ENCODE measurements at regions not wholly inside any gene's neighbourhood (a gene's known extent, or its start where the extent isn't known, plus 50 kb on each side); places are given as distances from the start of the nearest gene placed in this dataset.

DNA sequence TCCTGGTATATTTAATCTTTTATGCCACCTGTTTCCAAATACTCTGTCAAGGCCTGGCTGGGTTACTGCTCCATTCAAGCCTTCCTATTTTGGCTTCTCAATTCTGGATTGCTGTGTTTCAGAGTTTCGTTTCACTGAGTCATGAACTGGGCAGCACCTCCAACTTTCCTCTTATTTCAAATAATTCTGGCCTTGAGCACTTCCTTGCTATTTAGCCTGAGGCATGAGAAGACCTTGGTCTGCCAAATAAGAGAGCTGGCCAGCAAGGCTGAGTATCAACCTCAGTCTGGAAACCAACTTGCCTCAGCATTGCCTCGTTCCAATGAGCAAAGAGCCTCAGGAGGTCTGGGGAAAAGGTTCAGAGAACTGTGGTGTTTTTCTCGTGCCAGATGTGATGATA is 66.6 kb downstream of the TNFAIP3 start:
- Histone ChIP-seq H3K9me3 (ENCODE audit: control insufficient read depth, low read length) (no peaks in the 10 kb centered on the region), H3K4me3 (ENCODE audit: low read depth, low read length) (no peak overlapping the region), H3K79me2 (no peaks in the 10 kb centered on the region), H3K9ac (no peak overlapping the region), H3K4me1 (no peaks in the 10 kb centered on the region), H3K36me3 (ENCODE audit: control insufficient read depth, insufficient read depth, low read length) (no peaks in the 10 kb centered on the region), H3K27me3 (ENCODE audit: control insufficient read depth, insufficient read depth, low read length) (no peaks in the 10 kb centered on the region), H2AFZ (no peak overlapping the region), H3K27ac (no peak overlapping the region), H3K4me2 (ENCODE audit: low read length) (no peak overlapping the region)
- TF ChIP-seq, protein P1, sequence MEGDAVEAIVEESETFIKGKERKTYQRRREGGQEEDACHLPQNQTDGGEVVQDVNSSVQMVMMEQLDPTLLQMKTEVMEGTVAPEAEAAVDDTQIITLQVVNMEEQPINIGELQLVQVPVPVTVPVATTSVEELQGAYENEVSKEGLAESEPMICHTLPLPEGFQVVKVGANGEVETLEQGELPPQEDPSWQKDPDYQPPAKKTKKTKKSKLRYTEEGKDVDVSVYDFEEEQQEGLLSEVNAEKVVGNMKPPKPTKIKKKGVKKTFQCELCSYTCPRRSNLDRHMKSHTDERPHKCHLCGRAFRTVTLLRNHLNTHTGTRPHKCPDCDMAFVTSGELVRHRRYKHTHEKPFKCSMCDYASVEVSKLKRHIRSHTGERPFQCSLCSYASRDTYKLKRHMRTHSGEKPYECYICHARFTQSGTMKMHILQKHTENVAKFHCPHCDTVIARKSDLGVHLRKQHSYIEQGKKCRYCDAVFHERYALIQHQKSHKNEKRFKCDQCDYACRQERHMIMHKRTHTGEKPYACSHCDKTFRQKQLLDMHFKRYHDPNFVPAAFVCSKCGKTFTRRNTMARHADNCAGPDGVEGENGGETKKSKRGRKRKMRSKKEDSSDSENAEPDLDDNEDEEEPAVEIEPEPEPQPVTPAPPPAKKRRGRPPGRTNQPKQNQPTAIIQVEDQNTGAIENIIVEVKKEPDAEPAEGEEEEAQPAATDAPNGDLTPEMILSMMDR (IDR thresholded peaks at IDR 0.05) = no peak

DNA sequence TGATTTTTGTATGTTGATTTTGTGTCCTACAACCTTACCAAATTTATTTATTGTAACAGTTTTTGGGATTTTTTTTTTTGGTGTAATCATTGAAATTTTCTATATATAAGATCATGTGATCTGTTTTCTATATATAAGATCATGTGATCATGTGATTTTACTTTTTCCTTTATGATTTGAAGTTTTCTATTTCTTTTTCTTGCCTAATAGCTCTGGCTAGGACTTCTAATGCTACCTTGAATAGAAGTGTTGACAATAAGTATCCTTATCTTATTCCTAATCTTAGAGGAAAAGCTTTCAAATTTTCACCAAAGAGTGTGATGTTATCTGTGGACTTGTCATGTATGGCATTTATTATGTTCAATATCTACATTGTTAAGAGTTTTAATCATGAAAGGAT is 69.7 kb downstream of the TNFAIP3 start:
- Histone ChIP-seq H3K4me1 (no peaks in the 10 kb centered on the region), H3K79me2 (no peaks in the 10 kb centered on the region), H3K4me2 (ENCODE audit: low read length) (no peak overlapping the region), H3K36me3 (ENCODE audit: control insufficient read depth, insufficient read depth, low read length) (no peaks in the 10 kb centered on the region), H3K27ac (no peak overlapping the region), H3K4me3 (ENCODE audit: low read depth, low read length) (no peak overlapping the region), H3K9me3 (ENCODE audit: control insufficient read depth, low read length) (no peaks in the 10 kb centered on the region), H2AFZ (no peak overlapping the region), H3K27me3 (ENCODE audit: control insufficient read depth, insufficient read depth, low read length) (no peaks in the 10 kb centered on the region), H3K9ac (no peak overlapping the region)
- TF ChIP-seq, protein P1 (IDR thresholded peaks at IDR 0.05) = no peak

DNA sequence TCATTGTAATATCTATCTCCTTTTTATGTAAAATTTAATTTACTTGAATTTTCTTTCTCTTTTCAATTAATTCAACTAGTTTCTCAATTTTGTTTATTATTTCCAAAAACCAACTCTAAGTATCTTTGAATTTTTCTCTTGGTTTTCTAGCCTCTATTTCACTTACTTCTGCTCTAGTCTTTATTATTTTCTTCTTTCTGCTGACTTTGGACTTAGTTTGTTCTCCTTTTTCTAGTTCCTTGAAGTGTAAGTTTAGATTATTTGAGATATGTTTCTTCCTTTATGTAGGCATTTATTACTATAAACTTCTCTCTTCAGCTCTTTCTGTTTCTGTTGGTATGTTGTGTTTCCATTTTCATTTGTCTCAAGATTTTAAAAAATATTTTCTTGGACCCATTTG is 70.8 kb downstream of the TNFAIP3 start:
- no peak overlapping the region for H3K27ac ChIP-seq
- H2AFZ ChIP-seq = no peak overlapping the region
- no peaks in the 10 kb centered on the region for H3K79me2 ChIP-seq
- TF ChIP-seq, protein P1 (IDR thresholded peaks at IDR 0.05) = no peak
- no peak overlapping the region for H3K9ac ChIP-seq
- no peaks in the 10 kb centered on the region for H3K4me1 ChIP-seq
- H3K4me3 ChIP-seq (ENCODE audit: low read depth, low read length) = no peak overlapping the region
- no peaks in the 10 kb centered on the region for H3K36me3 ChIP-seq (ENCODE audit: control insufficient read depth, insufficient read depth, low read length)
- no peak overlapping the region for H3K4me2 ChIP-seq (ENCODE audit: low read length)
- no peaks in the 10 kb centered on the region for H3K9me3 ChIP-seq (ENCODE audit: control insufficient read depth, low read length)
- no peaks in the 10 kb centered on the region for H3K27me3 ChIP-seq (ENCODE audit: control insufficient read depth, insufficient read depth, low read length)

DNA sequence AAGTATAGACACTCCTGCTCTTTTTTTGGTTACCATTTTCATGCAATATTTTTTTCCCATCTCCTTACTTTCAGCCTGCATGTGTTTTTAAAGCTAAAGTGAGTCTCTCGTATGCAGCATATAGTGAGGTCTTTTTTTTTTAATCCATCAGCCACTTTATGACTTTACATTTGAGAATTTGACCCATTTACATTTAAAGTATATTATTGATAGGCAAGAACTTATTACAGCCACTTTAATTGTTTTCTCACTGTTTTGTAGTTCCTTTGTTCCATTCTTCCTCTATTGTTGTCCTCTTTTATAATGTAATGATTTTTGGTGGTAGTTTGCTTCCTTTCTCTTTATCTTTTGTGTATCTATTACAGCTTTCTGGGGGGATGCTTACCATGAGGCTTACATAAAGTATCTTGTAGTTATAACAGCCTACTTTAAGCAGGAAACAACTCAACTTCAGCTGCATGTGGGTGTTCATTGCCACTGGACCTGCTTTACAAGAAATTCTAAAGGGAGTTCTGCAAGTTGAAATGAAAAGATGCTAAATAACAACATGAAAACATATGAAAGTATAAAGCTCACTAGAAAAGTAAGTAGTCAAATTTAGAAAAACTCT is 71.8 kb downstream of the TNFAIP3 start:
- Histone ChIP-seq H3K4me1 (no peaks in the 10 kb centered on the region), H3K27ac (no peak overlapping the region), H3K79me2 (no peaks in the 10 kb centered on the region), H3K4me2 (ENCODE audit: low read length) (no peak overlapping the region), H3K9me3 (ENCODE audit: control insufficient read depth, low read length) (no peaks in the 10 kb centered on the region), H3K9ac (no peak overlapping the region), H2AFZ (no peak overlapping the region), H3K36me3 (ENCODE audit: control insufficient read depth, insufficient read depth, low read length) (no peaks in the 10 kb centered on the region), H3K4me3 (ENCODE audit: low read depth, low read length) (no peak overlapping the region), H3K27me3 (ENCODE audit: control insufficient read depth, insufficient read depth, low read length) (no peaks in the 10 kb centered on the region)
- TF ChIP-seq, protein P1 (IDR thresholded peaks at IDR 0.05) = no peak

DNA sequence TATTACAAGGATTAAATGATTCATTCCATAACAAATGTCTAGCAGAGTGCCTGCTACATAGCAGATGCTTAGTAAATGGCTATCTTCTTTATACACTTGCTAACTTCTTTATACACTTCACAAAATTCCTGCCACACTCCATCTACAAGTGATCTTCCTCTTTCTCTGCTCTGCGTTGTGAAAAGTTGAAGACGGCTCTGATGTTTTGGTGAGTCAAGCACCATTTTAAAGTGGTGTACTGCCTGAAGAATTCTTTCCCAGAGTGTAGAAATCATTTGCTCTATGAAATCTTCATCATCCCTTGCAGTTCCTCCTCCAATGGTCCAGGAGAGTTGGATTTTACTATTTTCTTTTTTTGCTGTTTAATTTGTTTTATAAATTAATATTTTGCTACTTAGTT is 74.9 kb downstream of the TNFAIP3 start:
- TF ChIP-seq, protein P1 (IDR thresholded peaks at IDR 0.05) = no peak
- Histone ChIP-seq H3K79me2 (no peaks in the 10 kb centered on the region), H3K4me1 (no peaks in the 10 kb centered on the region)

More for the DNA sequence above, 74.9 kb downstream of the TNFAIP3 start:
- H3K9me3 ChIP-seq (ENCODE audit: control insufficient read depth, low read length) = no peaks in the 10 kb centered on the region
- no peak overlapping the region for H3K27ac ChIP-seq
- no peak overlapping the region for H3K9ac ChIP-seq
- H3K36me3 ChIP-seq (ENCODE audit: control insufficient read depth, insufficient read depth, low read length) = no peaks in the 10 kb centered on the region
- H3K4me2 ChIP-seq (ENCODE audit: low read length) = no peak overlapping the region
- H3K4me3 ChIP-seq (ENCODE audit: low read depth, low read length) = no peak overlapping the region
- no peak overlapping the region for H2AFZ ChIP-seq
- H3K27me3 ChIP-seq (ENCODE audit: control insufficient read depth, insufficient read depth, low read length) = no peaks in the 10 kb centered on the region

Data from parathyroid adenoma (tissue), 2 donors.